Stimulated activated CD4-positive, alpha-beta T cell treated with anti-CD3 and anti-CD28 coated beads, Interleukin-15, amount 100 ng/mL, for 24 hours (primary cell): ENCODE measurements at regions not wholly inside any gene's neighbourhood (a gene's known extent, or its start where the extent isn't known, plus 50 kb on each side); places are given as distances from the start of the nearest gene placed in this dataset.

Experiments used
- DNase-seq: peaks from one replicate; pipeline ENCODE4 v3.0.0-alpha.2; 2020

DNA sequence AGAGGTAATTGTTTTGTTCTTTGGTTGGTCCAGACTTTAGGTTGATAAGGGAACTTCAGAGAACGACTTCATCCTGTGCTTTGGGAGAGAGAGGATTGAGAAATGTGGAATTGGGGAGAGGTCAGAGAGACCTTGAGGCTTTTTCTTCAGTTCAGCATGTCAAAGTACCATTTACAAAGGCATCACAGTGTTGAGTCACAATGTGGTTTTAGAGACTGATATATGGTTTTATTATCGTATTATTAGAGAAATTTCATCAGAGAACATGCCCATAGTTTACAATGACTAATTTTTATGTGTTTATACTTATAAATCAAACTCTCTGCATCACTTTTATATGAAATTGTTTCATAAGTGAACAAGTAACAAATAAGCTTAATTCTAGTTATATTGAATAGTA lies 626.6 kb downstream of the DSC3 start:
- DNase-seq: no peak

DNA sequence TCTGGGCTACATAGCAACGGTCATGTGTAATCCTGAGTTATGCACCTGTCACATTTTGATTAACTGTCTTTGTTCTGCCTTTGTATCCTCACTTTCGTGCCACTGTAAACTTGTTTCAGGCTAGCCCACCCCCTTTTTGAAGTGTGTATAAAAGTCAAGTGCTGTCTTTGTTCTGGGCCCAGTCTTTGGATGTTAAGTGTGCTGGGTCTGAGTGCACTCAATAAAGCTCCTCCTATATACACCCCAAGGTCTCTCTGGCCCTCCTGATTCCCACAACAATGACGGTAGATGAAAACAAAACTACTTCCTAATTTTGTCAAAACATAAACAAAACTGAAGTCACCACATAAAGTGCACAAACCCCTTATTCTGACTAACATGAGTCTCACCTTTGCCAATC lies 633.4 kb downstream of the DSC3 start:
- DNase-seq: no peak

DNA sequence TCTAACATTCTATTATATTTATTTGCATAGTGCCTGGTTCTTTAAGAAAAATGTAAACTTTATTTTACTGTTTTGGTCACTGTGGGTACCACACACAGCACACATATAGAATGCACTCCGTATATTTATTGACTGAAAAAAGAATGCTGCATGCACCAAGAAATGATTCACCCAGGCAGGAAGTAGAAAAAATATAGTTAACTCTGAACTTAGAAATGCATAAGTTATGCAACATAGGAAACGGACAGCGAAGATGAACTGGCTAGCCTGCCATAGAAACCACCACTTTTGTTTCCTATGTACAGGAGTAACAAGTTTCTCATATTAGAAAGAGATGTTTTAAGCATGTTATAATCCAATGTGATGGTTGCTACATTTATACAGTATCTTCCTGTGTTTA lies 635.8 kb downstream of the DSC3 start:
- DNase-seq: no peak

DNA sequence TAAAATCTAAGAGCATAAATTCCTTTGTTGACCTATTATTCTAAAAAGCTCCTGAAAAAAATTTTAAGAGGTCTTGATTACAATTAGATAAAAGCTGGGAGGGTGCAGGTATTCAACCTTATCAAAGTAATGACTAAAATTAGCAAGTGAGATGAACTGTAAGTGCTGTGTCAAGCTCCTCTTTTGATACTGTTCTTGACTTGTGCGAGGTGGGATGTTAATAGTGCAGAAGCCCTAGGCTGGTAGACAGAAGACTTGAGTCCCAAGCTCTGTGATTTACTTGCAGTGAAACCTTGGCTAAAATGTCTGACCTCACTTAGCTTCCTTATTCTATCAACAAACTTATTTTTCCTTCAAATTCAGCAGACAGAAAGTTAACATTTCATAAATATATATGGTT lies 637.5 kb downstream of the DSC3 start:
- DNase-seq: no peak

DNA sequence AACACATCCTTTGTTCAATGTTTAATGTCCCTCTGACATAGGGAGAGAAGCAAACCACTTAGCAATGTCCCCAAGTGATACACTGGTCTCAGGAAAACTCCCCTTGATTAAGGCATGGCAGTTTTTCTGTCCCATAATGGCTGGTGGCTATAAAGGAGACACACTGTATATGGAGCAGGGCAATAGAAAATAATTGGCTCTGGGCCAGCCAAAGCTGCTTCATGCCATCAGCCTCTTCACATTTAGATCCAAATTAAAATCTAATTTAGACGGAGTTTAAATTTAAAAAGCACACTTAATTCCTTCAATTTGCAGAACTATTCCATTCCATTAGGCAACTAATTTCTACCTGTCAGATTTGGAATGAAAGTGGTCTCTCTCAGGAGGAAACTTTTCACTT lies 638.1 kb downstream of the DSC3 start:
- no peak for DNase-seq

DNA sequence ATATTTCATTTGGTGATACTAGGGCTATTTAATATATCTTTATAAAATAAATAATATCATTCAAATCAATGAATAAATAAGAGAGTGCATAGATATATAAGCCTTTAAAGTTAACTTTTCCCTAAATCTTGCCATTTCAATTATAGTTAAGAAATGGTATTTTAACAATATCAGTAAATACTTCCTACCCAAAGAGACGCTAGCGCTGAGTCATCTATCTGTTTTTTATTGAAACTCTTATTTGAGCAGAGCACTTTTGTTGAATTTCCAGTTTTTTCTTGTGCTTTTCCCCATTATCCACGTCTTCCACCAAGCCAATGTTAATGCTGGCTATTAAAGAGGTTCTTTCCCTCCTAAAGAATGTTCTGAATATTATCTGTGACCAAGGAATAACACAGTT lies 639.3 kb downstream of the DSC3 start:
- no peak for DNase-seq

DNA sequence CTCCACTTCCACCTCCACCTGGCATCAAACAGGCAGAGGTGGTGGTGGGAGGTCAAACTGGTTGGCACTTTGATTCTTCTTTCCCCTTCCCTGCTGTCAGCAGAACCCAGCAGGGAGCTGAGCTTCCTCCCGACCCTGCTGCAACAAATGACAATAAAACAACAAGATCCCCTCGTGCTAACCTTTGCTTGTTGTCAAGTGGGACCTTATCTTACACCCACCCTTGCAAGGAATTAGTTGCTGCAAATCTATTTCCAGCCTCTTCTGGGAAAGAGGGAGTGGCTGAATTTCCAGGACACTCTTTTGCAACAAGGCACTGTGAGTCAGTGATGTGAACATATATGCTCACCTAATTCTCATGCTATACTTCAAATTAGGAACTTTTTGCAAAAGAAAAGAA lies 655.1 kb downstream of the DSC3 start:
- no peak for DNase-seq

DNA sequence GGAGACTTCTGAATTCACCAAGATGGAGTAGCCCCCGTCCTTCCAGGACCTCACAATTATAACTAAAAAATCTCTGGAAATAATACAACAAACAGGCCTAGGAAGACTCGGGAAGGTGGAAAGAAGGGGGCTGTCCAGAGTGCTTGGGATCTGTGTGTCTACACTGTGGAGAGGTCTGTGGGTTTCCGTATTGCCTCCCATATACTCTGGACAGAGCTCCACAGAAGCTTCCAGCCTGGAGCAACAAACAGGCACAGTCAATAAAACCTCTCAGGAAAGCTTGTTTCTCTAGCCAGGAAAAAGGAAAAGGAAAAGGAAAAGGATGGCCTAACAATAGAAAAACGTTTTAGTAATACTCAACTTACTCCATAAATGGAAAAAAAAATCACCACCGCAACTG lies 655.9 kb downstream of the DSC3 start:
- no peak for DNase-seq

DNA sequence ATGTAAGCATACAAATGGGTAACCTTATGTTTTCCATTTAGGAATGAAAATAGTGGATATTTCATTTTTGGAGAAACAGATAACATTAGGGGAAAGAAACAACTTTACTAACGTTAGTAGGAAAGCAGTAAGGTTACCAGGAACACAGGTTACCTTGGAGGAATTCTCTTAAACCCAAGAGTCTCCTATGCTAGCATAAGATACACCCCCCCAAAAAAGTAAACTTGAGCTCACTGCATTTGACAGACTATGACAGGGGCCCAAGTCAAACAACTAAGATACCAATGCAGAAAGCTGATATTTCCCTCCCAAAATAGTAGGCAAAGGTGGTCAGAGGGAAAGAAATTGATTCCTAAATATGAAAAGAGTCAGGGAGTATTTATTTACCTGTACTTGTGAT lies 656.9 kb downstream of the DSC3 start:
- no peak for DNase-seq

DNA sequence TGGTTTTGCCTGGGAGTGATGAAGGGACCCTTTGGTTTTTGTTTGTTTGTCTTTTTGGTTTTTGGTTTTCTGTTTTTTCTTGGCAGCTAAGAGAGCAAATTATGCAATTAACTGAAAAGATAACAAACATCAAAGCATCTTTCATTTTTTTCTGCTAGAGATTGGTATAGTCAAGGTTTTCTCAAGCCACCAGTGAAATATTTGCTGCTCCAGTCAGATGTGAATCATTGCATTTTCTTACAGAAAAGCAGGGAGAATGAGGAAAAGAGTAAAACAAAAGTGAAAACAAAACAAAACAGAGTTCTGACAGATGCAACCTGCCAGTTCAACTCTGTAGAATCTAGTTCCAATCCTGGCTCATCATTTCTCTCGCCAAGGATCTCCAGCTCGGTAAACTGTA lies 660.7 kb downstream of the DSC3 start:
- DNase-seq: no peak

DNA sequence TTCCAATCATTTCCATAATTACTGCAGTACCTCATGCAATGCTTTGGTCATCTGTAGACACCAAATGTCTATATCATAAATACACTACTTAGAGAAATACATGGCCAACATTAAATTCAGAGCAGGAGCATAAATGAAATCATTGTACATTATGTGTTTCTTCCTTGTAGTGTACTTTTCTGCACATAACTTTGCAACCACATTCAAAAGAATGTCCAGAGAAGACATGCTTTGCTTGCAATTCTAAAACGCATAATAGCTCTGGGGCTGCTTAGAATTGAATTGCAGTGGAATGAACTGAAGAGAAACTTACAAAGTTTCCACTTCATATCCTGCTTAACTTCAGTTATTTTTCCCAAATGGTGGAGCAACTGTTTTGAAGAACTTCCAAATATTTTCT lies 664.4 kb downstream of the DSC3 start:
- no peak for DNase-seq

DNA sequence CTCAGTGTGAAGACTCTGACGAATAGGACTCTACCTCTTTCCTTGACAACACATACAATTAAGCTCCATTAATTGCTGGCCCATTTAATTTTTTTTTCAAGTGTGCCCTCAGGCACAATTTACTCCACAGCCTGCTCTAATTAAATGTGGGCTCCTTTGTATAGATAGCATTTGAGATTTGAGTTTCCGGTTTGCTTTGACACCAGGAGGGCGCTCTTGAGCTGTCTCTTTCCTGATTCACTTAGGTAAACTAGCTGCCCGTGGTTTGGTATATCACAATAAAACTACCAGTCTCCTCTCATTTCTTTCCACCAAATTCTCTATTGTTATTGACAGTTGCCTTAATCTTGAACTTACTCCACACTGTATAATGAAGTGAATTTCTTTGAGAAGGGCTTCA lies 666.0 kb downstream of the DSC3 start:
- no peak for DNase-seq

DNA sequence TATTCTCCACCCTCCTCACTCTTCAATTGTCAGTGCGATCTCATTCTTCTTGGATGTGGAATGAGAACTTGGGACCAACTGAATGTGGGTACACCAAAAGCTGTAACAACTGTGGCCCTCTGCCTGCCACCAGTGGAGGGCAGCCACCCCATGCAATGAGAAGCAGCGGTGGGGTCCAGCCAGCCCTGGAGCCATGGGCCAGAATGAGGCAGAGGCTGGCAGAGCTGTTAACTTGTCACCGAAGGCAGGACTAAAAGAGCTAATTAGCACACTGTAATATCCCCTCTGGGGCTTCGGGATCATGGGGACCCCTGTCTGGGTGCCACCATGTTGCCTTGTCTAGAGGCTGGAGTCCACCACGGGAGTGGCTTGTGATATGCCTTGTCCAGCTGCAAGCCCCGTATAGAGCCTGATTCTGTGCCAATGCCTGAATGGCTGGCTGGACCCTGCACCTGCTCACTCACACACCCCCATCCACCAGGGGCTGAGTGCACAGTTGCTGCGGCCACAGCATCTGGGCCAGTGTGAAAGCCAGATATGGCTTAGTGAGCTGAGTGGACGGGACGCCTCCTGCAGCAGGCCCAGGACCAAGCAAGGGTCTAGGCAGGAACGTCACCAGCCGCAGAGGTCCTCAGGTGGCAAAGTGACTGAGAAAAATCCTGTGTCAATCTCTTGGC lies 680.5 kb downstream of the DSC3 start:
- DNase-seq: no peak

DNA sequence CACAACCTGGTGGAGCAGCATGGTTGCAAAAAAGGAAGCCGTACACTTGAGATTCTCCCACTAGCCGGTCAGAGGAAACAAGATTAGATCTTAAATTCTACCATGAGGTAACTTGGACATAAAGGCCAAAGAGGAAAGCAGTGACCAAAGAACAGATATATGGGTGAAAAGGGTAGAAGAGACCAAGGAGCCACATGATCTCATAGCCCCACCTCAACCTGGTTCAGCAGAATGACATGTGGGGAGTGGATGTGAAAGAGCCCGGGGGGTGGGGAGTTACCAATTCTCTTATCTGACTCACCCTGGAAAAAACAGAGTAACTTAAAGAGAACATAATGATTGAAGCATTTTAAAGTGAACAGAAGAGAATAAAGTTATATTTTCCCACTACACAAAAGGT lies 683.0 kb downstream of the DSC3 start:
- no peak for DNase-seq

DNA sequence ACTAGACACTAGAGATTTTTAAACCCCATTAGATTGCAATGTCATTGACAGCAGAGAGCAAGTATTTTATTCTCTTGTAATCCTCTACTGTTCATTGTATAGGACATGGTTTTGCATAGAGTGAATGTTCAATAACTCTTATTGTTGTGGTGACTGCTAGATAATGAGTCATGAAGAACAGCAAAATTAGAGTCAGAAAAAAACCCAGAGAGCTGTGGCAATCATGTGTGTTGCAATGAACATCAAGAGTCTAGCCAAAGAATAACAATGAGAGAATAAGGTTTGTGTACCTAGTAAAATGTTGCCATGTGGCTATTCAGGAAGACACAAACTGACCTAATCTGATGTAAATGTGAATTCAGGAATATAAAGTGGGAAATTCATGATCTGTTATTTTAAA lies 684.0 kb downstream of the DSC3 start:
- no peak for DNase-seq

DNA sequence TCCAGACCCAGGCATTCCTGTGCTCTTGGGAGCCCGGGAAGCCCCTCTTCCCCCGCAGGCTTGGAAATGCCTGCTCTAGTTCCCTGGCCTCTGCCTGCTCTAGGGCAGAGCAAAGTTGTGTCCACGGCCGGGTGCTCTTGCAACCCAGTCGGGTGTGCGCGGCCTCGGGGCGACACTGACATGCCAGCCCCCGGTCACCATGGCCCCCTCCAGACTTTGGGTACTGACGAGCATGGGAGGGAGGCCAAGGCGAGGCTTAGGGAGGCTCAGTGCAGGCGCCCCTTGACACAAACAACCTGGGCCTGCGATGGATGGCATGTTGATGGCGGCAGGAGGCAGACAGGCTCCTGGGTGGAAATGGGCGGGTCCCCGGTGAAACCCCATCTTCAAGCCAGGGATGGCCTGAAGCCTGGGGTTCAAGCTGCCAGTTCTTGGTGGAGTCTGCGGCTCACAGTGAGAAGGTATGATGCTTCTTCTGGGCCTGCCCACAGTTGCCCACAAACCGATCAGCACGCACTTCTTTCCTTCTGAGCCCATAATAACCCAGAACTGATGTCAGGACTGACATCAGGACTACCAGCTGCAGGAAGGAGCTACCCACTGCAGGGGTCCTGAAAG lies 689.9 kb downstream of the DSC3 start:
- no peak for DNase-seq

DNA sequence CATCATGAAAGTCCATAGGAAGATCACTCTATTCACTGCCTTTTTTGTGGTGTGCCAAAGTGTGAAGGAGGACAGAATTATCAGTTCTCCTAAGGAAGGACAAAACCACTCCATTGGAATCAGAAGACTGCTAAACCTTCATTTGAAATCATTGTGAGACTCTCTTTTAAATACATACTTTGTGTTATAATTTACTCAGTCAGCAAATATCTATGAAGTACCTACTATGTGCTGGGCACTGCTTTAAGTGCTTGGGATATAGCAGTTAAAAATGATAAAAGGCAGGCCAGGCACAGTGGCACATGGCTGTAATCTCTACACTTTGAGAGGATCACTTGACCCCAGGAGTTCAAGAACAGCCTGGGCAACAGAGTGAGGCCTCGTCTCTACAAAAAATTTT lies 692.3 kb downstream of the DSC3 start:
- DNase-seq: no peak

DNA sequence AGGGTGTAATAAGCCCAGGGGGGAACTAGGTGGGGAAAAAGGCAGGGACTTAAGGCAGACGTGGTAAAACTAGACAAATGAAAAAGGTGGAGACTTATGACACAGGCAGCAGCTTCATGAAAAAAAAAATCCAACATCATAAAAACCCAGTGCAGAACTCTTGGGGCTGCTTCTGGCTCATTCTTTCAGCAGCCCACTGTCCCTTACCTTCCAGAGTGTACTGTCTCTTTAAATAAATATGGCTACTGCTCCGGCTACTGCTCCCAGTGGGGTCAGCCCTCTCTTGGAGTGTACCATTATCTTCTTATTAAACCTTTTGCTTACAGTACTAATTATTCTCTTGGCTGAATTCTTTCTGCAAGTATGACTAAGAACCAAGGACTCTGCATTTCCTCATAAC lies 699.5 kb downstream of the DSC3 start:
- no peak for DNase-seq

DNA sequence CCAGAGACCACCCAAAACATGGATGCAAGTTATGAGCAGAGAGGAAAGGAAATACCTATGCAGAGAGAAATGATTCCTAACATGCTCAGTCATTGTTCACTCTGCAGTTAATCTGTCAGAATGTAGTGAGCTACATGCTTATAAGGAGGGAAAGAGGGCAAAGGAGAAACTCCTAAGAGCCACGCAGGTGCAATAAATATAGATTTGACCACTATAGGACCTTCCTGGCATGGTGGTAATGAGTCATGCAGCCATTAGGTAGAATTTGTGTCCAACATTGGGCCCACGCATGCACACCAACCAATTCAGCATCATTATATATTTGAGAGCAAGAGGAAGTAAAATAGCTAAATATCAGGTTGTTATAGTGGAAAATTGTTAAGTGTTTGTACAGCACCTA lies 699.9 kb downstream of the DSC3 start:
- DNase-seq: no peak

DNA sequence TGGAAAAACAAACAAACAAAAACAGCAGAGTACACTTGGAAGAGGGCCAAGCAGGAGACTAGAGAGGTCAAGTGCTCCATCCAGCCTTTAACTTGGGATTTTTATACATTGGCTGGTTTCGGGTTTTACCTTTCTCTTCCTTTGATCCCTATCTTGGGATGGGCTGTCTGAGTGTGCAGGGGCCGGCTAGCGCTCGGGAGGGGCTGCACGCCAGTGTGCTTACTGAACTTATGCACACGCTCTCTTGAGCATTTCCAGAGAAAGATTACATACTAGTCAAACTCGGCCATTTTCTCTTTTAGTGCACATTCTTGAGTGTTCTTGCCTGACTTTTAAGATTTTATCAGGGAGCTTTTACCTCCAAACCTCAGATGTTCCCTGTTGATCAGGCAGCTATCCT lies 707.8 kb downstream of the DSC3 start:
- DNase-seq: no peak

DNA sequence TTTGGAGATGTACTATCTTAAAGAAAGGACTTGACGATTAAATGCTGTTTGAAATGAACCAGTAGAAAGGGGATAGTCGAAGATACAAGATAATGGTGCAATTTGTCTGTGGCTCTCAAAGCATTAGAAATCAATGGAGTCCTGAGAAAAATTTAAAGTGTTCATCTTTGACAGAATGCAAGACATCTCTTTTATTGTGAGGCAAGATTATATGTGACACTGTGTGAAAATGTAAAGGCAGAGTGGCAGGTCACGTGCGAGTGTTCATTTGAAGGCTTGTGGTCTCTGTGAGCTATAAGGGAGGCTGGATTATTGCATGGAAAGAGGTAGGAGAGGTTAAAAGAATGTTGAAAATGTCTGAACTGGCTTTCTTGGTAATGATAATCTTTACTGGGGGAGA lies 709.2 kb downstream of the DSC3 start:
- no peak for DNase-seq

DNA sequence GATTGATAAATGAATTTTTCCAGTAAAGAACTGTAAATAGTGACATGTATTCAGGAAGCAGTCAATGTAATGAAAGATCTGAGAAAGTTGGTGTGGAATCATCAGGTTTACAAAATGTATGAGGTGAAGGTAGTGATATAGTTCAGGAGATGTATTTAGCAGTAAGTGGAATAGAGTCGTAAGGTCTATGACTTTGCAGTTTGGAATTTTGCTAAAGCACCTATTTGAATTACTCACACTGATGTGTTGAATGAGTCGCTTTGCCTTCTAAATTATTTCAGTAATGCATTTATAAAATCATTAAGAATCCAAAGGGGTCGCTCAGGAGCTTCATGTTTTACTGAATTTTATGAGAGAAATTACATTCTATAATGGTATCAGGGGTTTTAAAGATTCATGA lies 713.7 kb downstream of the DSC3 start:
- DNase-seq: no peak

DNA sequence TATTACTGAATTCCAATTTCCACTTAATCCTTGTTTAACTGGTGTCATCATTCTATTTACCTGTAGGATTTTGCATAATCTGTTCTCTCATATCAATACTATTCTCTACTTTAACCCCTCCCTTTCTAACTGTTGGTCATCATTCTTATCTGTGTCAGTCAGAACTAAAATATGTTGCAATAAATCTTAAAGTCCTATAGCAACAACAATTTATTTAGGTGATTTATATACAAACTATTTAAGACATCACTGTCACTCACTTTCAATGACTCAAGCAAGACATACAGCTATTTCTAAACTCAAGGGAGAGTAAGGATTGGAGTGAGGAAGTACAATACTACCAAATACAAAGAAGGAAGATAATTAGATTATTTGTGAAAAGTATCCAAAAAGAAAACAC lies 740.4 kb downstream of the DSC3 start:
- no peak for DNase-seq

DNA sequence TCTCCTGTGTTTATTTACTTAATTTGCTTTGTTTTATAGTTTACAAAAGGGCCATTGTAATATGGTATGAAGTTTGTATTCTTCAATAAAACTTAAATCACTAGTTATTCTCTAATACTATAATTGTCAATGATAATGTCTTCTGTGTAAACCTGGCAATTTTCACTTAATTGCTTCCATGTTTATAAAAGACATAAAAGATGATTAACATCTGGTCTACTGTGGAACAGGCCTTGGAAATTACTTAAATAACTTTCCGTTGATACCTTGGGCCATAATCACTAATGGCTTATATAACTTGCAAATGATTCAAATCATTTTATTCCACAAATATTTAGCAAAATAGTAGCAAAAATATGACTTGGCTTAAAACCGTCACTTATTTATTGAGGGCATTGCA lies 743.8 kb downstream of the DSC3 start:
- DNase-seq: no peak

DNA sequence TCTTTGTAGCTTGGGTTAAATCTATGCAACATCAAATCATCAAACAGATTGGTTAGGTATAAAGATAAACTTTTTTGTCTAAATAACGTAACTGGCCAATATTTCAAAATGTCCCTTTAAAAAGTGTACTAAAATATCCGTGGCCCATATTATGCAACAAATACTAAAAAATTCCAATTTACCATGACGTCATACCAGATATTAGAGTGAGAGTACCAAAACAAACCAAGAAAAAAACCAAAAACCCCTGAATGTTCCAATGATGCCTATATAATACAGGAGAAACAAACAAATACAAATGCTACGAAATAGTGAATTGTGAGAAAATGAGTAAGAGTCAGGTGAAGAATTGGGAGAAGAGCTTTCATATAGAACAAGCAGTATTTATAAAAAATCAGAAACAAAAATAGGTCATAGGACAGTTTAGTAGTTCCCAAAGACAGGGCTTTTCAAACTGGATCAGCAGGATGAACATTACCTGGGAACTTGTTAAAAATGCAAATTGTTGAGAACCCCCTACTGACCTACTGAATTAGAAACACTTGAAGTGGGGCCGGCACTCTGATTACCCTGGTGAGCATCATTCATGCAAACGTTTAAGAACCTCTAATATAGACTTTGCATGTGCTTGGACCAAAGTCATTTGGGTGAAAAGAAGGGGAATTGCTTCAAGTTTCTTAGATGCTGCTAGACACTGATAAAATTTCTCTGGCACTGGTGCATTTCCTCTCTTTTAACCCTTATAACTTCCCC lies 753.7 kb downstream of the DSC3 start:
- DNase-seq: no peak
